ENCODE measurements at regions not wholly inside any gene's neighbourhood (a gene's known extent, or its start where the extent isn't known, plus 50 kb on each side); places are given as distances from the start of the nearest gene placed in this dataset.
"Not testable (repeated sequence)": the region's sequence is repeated elsewhere in the genome, so short reads cannot be mapped to it uniquely, and the experiment has no call there.

DNA sequence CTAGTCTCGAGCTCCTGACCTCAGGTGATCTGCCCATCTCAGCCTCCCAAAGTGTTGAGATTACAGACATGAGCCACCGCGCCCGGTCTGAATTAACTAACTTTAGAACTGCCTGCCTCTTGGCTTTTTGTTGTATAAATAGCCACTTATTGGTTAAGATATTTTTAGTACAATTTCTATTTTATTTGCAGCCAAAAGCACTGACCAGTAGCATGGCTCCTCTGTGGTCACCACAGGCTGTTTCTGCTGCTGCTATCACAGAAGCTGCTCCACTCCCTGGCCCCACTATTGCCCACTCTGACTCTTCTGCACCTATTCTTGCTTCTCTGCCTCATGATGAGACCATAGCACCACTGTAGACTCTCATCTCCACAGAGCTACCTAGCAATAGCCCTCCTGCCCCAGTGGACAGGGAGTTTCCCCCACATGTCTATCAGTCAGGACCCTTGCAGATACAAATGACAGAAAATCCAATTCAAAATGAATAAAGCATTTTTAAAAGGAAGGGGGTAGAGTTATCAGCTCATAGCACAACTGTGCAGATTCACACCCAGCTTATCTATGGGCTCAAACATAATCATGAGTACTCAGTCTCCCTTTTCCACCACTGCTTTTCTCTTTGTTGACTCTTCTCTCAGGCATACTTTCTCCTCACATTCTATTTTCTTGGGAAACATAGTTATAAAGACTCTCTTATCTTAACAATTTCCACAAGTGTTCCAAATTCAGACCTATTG lies 151.8 kb upstream of the EPB41L4A start:
- FAIRE-seq (no peak), DNase-seq (ENCODE audit: low spot score) (no peak)

- no peak for DNase-seq (ENCODE audit: low spot score)
- FAIRE-seq, result no peak
Measured at GRCh38 chr5:112573441-112573840, 154.4 kb upstream of the EPB41L4A start.

GRCh38 chr5:112574536-112574935 lies 155.5 kb upstream of the EPB41L4A start:
- DNase-seq (ENCODE audit: low spot score) (no peak), FAIRE-seq (no peak)

DNA sequence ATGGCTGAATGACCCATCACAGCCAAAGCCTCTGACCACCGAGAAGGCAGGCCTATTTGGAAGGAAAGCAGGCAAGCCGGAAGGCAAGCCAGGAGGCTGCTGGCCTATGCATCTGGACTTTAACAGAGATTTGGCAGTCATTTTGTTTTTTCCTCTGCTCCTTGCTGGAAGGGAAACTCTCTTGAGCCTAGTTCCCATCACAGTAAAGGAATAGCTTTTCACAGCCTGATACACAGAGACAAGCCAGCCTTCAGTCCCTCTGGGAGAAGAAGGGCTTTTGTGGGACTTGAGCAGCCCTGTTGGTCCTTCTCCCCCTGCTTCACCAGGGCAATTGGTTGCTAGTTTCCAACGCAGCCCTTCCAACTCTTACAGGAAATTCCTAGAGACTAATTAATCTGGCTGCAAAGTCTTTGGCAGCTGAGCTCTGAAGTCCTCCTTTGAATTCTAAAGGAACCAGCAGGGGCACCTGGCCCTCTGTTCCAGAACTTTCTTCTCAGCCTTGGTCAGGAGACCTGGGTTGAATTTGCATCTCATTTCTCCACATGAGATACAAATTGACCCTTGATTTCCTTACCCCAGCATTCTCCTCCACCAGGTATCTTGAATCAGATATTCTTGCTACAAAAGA lies 157.3 kb upstream of the EPB41L4A start:
- DNase-seq (ENCODE audit: low spot score) (no peak), FAIRE-seq (no peak)

DNA sequence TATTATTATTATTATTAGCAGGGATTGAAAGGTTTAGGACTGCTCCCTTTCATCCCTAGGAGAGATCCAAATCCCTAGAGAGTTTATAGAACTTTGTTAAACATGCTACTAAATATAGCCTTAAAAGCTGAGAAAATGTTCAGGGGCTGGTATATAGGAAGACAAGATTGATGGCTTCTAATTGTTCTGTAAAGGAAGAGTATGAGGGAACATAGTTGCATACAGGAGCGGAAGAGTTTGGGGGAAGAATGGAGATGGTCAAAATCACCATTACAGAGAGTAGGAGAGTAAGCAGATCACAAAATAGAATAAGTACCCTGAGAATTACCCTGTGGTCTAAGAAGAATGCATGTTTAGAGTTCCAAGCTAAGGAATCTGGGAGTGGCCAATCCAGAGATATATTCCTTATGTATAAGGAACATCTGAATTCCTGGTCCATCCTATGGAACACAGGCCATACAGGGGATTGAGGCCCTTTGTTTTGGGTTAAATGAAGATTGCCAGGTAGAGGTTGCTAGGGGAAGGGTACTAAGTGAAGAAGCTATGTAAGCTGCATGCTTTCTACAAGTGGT lies 158.0 kb upstream of the APC start:
- DNase-seq (ENCODE audit: low spot score) (no peak), FAIRE-seq (no peak)

GRCh38 chr5:112581811-112582320 lies 155.8 kb upstream of the APC start:
- no peak for DNase-seq (ENCODE audit: low spot score)
- no peak for FAIRE-seq

GRCh38 chr5:112583166-112583565 lies 154.5 kb upstream of the APC start:
- FAIRE-seq (no peak), DNase-seq (ENCODE audit: low spot score) (no peak)

DNA sequence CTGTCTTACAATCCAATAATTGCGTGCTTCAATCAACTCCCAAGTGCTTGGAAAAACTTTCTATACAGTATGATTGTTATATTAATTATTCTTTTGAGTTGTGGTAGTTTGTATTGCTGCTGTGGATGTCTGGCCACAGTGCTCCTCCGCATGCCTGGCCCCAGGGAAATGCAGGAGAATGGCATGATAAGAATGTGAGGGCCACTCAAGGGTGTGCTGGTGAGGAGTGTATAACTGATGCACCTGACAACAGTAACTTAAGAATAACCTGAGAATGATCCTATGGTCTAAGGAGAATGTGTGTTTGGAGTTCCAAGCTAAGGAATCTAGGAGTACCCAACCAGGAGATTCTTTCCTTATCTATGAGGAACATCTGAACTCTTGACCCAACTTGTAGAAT lies 152.9 kb upstream of the APC start:
- DNase-seq (ENCODE audit: low spot score) (no peak), FAIRE-seq (no peak)

GRCh38 chr5:112586596-112587062 lies 151.1 kb upstream of the APC start:
- DNase-seq (ENCODE audit: low spot score), result no peak
- FAIRE-seq, result no peak

GRCh38 chr5:112590858-112591257 lies 146.8 kb upstream of the APC start:
- FAIRE-seq; DNase-seq (ENCODE audit: low spot score): not testable (repeated sequence)

- FAIRE-seq (no peak), DNase-seq (ENCODE audit: low spot score) (no peak)
Measured at GRCh38 chr5:112594095-112594850, 143.4 kb upstream of the APC start.

DNA sequence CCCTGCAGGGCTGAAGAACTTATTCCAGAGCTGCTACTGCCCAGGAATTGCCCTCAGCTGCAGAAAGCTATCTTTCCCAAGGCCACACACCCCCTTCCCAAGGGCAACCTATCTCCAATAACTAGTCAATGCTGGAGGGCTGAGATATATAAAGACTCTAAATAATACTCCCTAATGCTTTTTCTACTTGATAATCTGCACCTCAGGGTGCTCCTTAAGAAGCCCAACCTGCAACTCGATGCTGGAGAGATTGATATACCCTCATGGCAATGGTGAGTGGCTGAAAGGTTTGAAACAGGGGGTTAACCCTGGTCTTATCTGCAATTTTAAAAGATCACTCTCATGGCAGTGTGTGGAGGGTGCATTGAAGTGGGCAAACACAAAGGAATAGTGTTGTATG lies 142.7 kb upstream of the APC start:
- FAIRE-seq (no peak), DNase-seq (ENCODE audit: low spot score) (no peak)

- DNase-seq (ENCODE audit: low spot score) (no peak), FAIRE-seq (no peak)
Measured at GRCh38 chr5:112597831-112598230, 139.9 kb upstream of the APC start.

DNA sequence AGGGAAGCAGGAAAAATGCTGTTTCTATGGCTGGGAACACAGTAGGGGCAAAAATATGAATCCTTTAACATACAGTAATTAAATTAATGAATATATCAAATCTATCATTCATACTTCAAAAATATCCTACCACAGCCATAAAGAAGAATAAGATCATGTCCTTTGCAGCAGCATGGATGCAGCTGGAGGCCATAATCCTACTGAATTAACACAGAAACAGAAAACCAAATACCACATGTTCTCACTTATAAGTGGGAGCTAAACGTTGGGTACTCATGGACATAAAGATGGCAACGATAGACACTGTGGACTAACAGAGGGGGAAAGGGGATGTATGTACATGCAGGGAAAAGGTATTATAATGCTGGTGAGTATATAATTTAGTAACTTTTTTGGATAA lies 137.2 kb upstream of the APC start:
- FAIRE-seq; DNase-seq (ENCODE audit: low spot score): not testable (repeated sequence)

DNA sequence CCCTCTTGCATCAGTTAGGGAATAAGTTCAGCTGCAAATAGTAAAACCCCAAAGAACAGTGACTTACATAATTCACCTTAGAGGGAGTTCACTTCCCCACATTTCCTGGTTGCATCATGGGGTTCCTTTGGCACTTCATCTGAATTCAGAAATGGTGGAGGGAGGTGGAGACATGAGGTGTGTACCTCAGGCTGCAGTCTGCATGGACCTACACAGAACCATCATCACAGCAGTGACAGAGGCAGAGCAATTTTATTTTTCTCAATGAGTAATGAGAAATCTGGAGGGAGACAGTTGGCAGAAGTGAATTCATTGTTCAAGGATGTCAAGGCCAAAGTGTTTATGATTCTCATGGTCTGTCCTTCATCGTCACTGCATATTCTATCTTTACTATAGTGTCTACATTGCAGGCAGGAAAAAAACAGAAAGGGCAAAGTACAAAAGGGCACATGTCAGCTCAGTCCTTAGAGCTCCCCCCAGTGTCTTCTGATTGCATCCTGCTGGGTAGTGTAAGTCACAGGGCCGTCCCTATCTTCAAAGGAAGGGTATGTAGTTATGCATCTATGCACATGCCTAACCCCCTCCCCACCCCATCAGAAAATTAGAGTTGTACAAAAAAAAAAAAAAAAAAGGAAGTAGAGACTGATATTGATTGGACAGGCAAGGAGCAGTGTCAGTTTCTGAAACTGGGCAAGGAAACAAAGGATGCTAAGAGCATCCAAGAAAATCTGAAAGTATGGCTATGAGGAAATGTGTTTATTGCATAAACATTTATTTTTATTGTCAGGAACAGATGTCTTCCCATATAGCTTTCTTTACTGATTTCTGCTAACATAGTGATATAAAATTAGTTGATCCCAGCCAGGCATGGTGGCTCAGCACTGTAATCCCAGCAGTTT lies 132.7 kb upstream of the APC start:
- no peak for FAIRE-seq

GRCh38 chr5:112608975-112609374 lies 128.7 kb upstream of the APC start:
- DNase-seq (ENCODE audit: low spot score), result no peak
- no peak for FAIRE-seq

More for the DNA sequence above, 132.7 kb upstream of the APC start:
- DNase-seq (ENCODE audit: low spot score), result no peak

GRCh38 chr5:112612663-112613062 lies 125.0 kb upstream of the APC start:
- DNase-seq (ENCODE audit: low spot score), result no peak
- FAIRE-seq, result no peak

- FAIRE-seq (no peak), DNase-seq (ENCODE audit: low spot score) (no peak)
Measured at GRCh38 chr5:112614285-112614684, 123.4 kb upstream of the APC start.

- DNase-seq (ENCODE audit: low spot score) (no peak), FAIRE-seq (no peak)
Measured at GRCh38 chr5:112614986-112615385, 122.7 kb upstream of the APC start.

DNA sequence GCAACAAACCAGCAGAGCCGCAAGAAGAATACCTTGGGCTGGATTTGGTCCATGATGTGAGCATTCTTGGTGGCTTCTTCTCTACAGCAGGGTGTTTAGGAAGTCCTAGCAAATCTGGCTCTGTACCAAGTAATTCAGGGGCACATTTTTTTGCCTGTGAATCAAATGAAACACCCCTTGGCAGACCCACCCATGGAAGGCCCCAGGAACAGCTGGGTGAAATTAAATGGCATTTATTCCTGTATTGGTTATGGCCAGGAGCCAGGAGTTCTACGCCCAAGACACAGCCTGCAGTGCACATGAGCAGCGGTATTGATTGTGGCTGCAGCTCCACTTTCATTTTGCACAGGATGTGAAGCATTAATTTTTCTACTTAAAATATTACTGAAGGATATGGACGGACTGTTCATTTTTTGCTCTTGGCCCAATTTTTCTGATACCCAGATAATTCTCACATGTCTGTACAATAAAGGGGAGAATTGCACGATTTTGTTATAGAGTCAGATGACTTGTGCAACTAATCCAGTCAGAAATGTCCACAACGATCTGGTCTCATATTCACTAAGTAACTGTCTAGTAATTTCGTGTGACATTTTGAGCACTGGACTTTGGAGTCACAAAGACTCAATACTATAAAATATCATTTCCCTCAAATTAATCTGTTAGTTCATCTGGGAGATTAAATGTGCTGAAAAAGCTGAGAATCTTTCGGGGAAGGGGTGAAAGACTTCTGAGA lies 120.7 kb upstream of the APC start:
- no peak for DNase-seq (ENCODE audit: low spot score)
- FAIRE-seq, result no peak
